DND-41 (cell line): ENCODE measurements at regions not wholly inside any gene's neighbourhood (a gene's known extent, or its start where the extent isn't known, plus 50 kb on each side); places are given as distances from the start of the nearest gene placed in this dataset.

Source experiments
- ATAC-seq: fragments of 200-7000 bp; cut with Tn5 transposase; 3 replicates; pipeline ENCODE4 v1.9.1; 2021; ENCODE audit warnings: low read depth; ENCODE audit not compliant: insufficient read depth
- DNase-seq: peaks from one replicate; pipeline ENCODE4 v3.0.0-alpha.2; 2020
- H2AFZ ChIP-seq: 2 replicates; pipeline ENCODE4 v1.6.0; 2012; ENCODE audit warnings: low read depth, low read length
- H3K27ac ChIP-seq: 2 replicates; pipeline ENCODE4 v1.5.1; 2012; ENCODE audit warnings: low read length, inconsistent platforms
- H3K27me3 ChIP-seq: fragments of 200-600 bp; sonication (generic); 2 replicates; pipeline ENCODE4 v1.6.0; 2012; ENCODE audit warnings: low read length, mild to moderate bottlenecking, inconsistent platforms; ENCODE audit not compliant: insufficient read depth, poor library complexity
- H3K36me3 ChIP-seq: 2 replicates; pipeline ENCODE4 v1.5.1; 2012; ENCODE audit warnings: low read length, inconsistent platforms; ENCODE audit not compliant: insufficient read depth
- H3K4me1 ChIP-seq: 2 replicates; pipeline ENCODE4 v1.5.1; 2012; ENCODE audit warnings: mild to moderate bottlenecking, low read length; ENCODE audit not compliant: insufficient read depth
- H3K4me2 ChIP-seq: 2 replicates; pipeline ENCODE4 v1.6.0; 2012; ENCODE audit warnings: mild to moderate bottlenecking, moderate library complexity, low read length, inconsistent platforms; ENCODE audit not compliant: insufficient read depth
- H3K4me3 ChIP-seq, 2 experiments: fragments of 200-600 bp in 1 of 2; shearing (Covaris generic) in 1 of 2; 2 replicates each; pipeline ENCODE4 v1.5.1; 2012 to 2016; ENCODE audit warnings: inconsistent platforms in 2 of 2, low read length in 2 of 2, mild to moderate bottlenecking in 2 of 2, low read depth in 1 of 2, moderate library complexity in 1 of 2
- H3K79me2 ChIP-seq: 2 replicates; pipeline ENCODE4 v1.6.0; 2012; ENCODE audit warnings: low read length, inconsistent platforms; ENCODE audit not compliant: insufficient read depth
- H3K9ac ChIP-seq: 2 replicates; pipeline ENCODE4 v1.6.0; 2012; ENCODE audit warnings: low read depth, mild to moderate bottlenecking, inconsistent platforms, low read length, moderate library complexity
- H3K9me3 ChIP-seq: 2 replicates; pipeline ENCODE4 v1.5.1; 2012; ENCODE audit warnings: low read length, moderate library complexity, mild to moderate bottlenecking, inconsistent platforms; ENCODE audit not compliant: insufficient read depth, severe bottlenecking
- H4K20me1 ChIP-seq: 2 replicates; pipeline ENCODE4 v1.6.0; 2012; ENCODE audit warnings: low read length; ENCODE audit not compliant: insufficient read depth
- EZH2 ChIP-seq: IDR thresholded peaks from 3 replicates; pipeline ENCODE4 v1.6.1; 2012; ENCODE audit warnings: borderline replicate concordance, low read depth, mild to moderate bottlenecking, moderate library complexity, low read length, inconsistent platforms; ENCODE audit not compliant: severe bottlenecking
- TF ChIP-seq, protein P1 (sequence below): IDR thresholded peaks from 2 replicates; pipeline ENCODE4 v1.5.1; 2012; ENCODE audit warnings: borderline replicate concordance, low read length, moderate library complexity, mild to moderate bottlenecking; ENCODE audit not compliant: poor library complexity, severe bottlenecking; ENCODE audit errors: extremely low read depth

- no peaks in the 10 kb centered on the region for H3K4me1 ChIP-seq
- H3K79me2 ChIP-seq = no peaks in the 10 kb centered on the region
- DNase-seq (no peak), ATAC-seq (no peak)
- H3K27me3 ChIP-seq = no peaks in the 10 kb centered on the region
- no peaks in the 10 kb centered on the region for H3K9me3 ChIP-seq
- no peaks in the 10 kb centered on the region for H4K20me1 ChIP-seq
- no peak overlapping the region for H2AFZ ChIP-seq
- TF ChIP-seq, protein P1, sequence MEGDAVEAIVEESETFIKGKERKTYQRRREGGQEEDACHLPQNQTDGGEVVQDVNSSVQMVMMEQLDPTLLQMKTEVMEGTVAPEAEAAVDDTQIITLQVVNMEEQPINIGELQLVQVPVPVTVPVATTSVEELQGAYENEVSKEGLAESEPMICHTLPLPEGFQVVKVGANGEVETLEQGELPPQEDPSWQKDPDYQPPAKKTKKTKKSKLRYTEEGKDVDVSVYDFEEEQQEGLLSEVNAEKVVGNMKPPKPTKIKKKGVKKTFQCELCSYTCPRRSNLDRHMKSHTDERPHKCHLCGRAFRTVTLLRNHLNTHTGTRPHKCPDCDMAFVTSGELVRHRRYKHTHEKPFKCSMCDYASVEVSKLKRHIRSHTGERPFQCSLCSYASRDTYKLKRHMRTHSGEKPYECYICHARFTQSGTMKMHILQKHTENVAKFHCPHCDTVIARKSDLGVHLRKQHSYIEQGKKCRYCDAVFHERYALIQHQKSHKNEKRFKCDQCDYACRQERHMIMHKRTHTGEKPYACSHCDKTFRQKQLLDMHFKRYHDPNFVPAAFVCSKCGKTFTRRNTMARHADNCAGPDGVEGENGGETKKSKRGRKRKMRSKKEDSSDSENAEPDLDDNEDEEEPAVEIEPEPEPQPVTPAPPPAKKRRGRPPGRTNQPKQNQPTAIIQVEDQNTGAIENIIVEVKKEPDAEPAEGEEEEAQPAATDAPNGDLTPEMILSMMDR = no peak
- no peak for TF ChIP-seq EZH2
- H3K4me3 ChIP-seq = no peak overlapping the region
- no peak overlapping the region for H3K27ac ChIP-seq
- no peak overlapping the region for H3K4me2 ChIP-seq
- H3K36me3 ChIP-seq = no peaks in the 10 kb centered on the region
- no peak overlapping the region for H3K9ac ChIP-seq
Observed at GRCh38 chr12:25308756-25309155, 58.0 kb upstream of the KRAS start.

GRCh38 chr12:25307818-25308217, 57.1 kb upstream of the KRAS start:
- Histone ChIP-seq H3K27ac (no peak overlapping the region), H3K4me2 (no peak overlapping the region), H3K9me3 (no peaks in the 10 kb centered on the region), H3K4me1 (no peaks in the 10 kb centered on the region), H3K9ac (no peak overlapping the region), H2AFZ (no peak overlapping the region), H3K36me3 (no peaks in the 10 kb centered on the region), H3K27me3 (no peaks in the 10 kb centered on the region), H3K4me3 (no peak overlapping the region), H4K20me1 (no peaks in the 10 kb centered on the region), H3K79me2 (no peaks in the 10 kb centered on the region)
- no peak for DNase-seq
- no peak for ATAC-seq
- TF ChIP-seq EZH2 = no peak
- TF ChIP-seq, protein P1 = no peak

- no peak overlapping the region for H3K9ac ChIP-seq
- H3K4me3 ChIP-seq = no peak overlapping the region
- H3K4me1 ChIP-seq = no peaks in the 10 kb centered on the region
- H3K36me3 ChIP-seq = no peaks in the 10 kb centered on the region
- H2AFZ ChIP-seq = no peak overlapping the region
- DNase-seq (no peak), ATAC-seq (no peak)
- no peaks in the 10 kb centered on the region for H4K20me1 ChIP-seq
- no peaks in the 10 kb centered on the region for H3K27me3 ChIP-seq
- H3K4me2 ChIP-seq = no peak overlapping the region
- no peak for TF ChIP-seq EZH2
- TF ChIP-seq, protein P1 = no peak
- H3K9me3 ChIP-seq = no peaks in the 10 kb centered on the region
- H3K79me2 ChIP-seq = no peaks in the 10 kb centered on the region
- no peak overlapping the region for H3K27ac ChIP-seq
Observed at GRCh38 chr12:25301798-25302197, 51.1 kb upstream of the KRAS start.
